Left colon (tissue), 2 donors: ENCODE measurements at regions not wholly inside any gene's neighbourhood (a gene's known extent, or its start where the extent isn't known, plus 50 kb on each side); places are given as distances from the start of the nearest gene placed in this dataset.

Source experiments
- ATAC-seq: fragments of 200-7000 bp; cut with Tn5 transposase; one replicate; pipeline ENCODE4 v1.9.1; 2020; ENCODE audit warnings: mild to moderate bottlenecking, moderate library complexity
- DNase-seq, 2 donors: peaks; one replicate each; pipeline ENCODE4 v3.0.0-alpha.2; 2020
- intact Hi-C, 2 donors: fragments of 100-400 bp; cut with DNase I in 1 of 2; cut with micrococcal nuclease in 1 of 2; formaldehyde crosslinking; loops; one replicate each; pipeline versions ENCODE4 v1.11.2 to v1.14.0; 2022; cut with DNase I, micrococcal nuclease
- donor health status: DM: no; HTN: no; CAD: no.
- donor health status: DM: yes; HTN: yes; CAD: no.

- ATAC-seq (peak; percentile 49), DNase-seq (no peak)
- intact Hi-C loops = no loop called here
These were observed 87.6 kb upstream of the LRIG1 start for GRCh38 chr3:66588340-66588847.

- DNase-seq = no peak
- intact Hi-C loops = no loop called here
- no peak for ATAC-seq
These were observed 91.4 kb upstream of the LRIG1 start for GRCh38 chr3:66592016-66592761.

GRCh38 chr3:66592927-66593625 is 92.3 kb upstream of the LRIG1 start:
- ATAC-seq (no peak), DNase-seq (no peak)
- intact Hi-C loops = no loop called here

- ATAC-seq = peak; percentile 62
- no peak for DNase-seq
- intact Hi-C loops = no loop called here
These were observed 93.2 kb upstream of the LRIG1 start for GRCh38 chr3:66593978-66594377.

- ATAC-seq (no peak), DNase-seq (no peak)
- intact Hi-C loops = no loop called here
These were observed 96.6 kb upstream of the LRIG1 start for GRCh38 chr3:66597308-66597863.

GRCh38 chr3:66598168-66598567 is 97.3 kb upstream of the LRIG1 start:
- no peak for DNase-seq
- ATAC-seq = no peak
- intact Hi-C loops = no loop called here

- ATAC-seq (no peak), DNase-seq (no peak)
- intact Hi-C loops = no loop called here
These were observed 101.4 kb upstream of the LRIG1 start for GRCh38 chr3:66602237-66602636.

- ATAC-seq (no peak), DNase-seq (no peak)
- intact Hi-C loops = no loop called here
These were observed 101.9 kb upstream of the LRIG1 start for GRCh38 chr3:66602691-66603090.

GRCh38 chr3:66603151-66603611 is 102.4 kb upstream of the LRIG1 start:
- no peak for DNase-seq
- intact Hi-C loops = no loop called here
- ATAC-seq = peak; percentile 95

- intact Hi-C loops = no loop called here
- no peak for DNase-seq
- no peak for ATAC-seq
These were observed 103.7 kb upstream of the LRIG1 start for GRCh38 chr3:66604481-66604880.

- DNase-seq (no peak), ATAC-seq (no peak)
- intact Hi-C loops = no loop called here
These were observed 105.3 kb upstream of the LRIG1 start for GRCh38 chr3:66606126-66606525.

- DNase-seq (no peak), ATAC-seq (no peak)
- intact Hi-C loops = no loop called here
These were observed 106.0 kb upstream of the LRIG1 start for GRCh38 chr3:66606868-66607267.

- intact Hi-C loops = no loop called here
- ATAC-seq (peak; percentile 94), DNase-seq (peak in 1 of 2 donors; percentile 13)
These were observed 109.1 kb upstream of the LRIG1 start for GRCh38 chr3:66609660-66610561.

- DNase-seq = no peak
- ATAC-seq = no peak
- intact Hi-C loops = no loop called here
These were observed 109.7 kb upstream of the LRIG1 start for GRCh38 chr3:66610562-66610909.

- DNase-seq (no peak), ATAC-seq (no peak)
- intact Hi-C loops = no loop called here
These were observed 115.0 kb upstream of the LRIG1 start for GRCh38 chr3:66615643-66616301.

GRCh38 chr3:66617351-66617750 is 116.5 kb upstream of the LRIG1 start:
- ATAC-seq (no peak), DNase-seq (no peak)
- intact Hi-C loops = no loop called here

- ATAC-seq (no peak), DNase-seq (no peak)
- intact Hi-C loops = no loop called here
These were observed 117.2 kb upstream of the LRIG1 start for GRCh38 chr3:66618066-66618465.

GRCh38 chr3:66620296-66620695 is 119.5 kb upstream of the LRIG1 start:
- intact Hi-C loops = no loop called here
- no peak for ATAC-seq

More at GRCh38 chr3:66620296-66620695, 119.5 kb upstream of the LRIG1 start:
- no peak for DNase-seq
